Fibroblast of lung (primary cell): ENCODE measurements at regions not wholly inside any gene's neighbourhood (a gene's known extent, or its start where the extent isn't known, plus 50 kb on each side); places are given as distances from the start of the nearest gene placed in this dataset.
A peak's percentile ranks its signal among the peaks of the same experiment; 100 is the strongest.

Experiments
- DNase-seq, 2 donors: peaks; one replicate each; pipeline versions ENCODE4 v3.0.0 to v3.0.0-alpha.2; 2010; ENCODE audit warnings: low read depth in 2 of 2
- H2AFZ ChIP-seq: 2 replicates; pipeline ENCODE4 v1.5.1; 2012; ENCODE audit warnings: low read length, control low read depth, inconsistent platforms
- H3K27ac ChIP-seq: 2 replicates; pipeline ENCODE4 v1.5.1; 2011; ENCODE audit warnings: low read length, control low read depth; ENCODE audit not compliant: insufficient read depth
- H3K27me3 ChIP-seq: 2 replicates; pipeline ENCODE4 v1.5.1; 2011; ENCODE audit warnings: mild to moderate bottlenecking, low read length; ENCODE audit not compliant: control insufficient read depth, insufficient read depth
- H3K36me3 ChIP-seq: 2 replicates; pipeline ENCODE4 v1.5.1; 2011; ENCODE audit warnings: low read length; ENCODE audit not compliant: control insufficient read depth, insufficient read depth
- H3K4me1 ChIP-seq: 2 replicates; pipeline ENCODE4 v1.5.1; 2011; ENCODE audit warnings: low read length; ENCODE audit not compliant: control insufficient read depth, insufficient read depth; ENCODE audit errors: extremely low read depth
- H3K4me2 ChIP-seq: 2 replicates; pipeline ENCODE4 v1.5.1; 2011; ENCODE audit warnings: low read length, control low read depth; ENCODE audit not compliant: insufficient read depth; ENCODE audit errors: extremely low read depth
- H3K4me3 ChIP-seq, 4 experiments: fragments of 200-600 bp in 1 of 4; sonication (generic) in 1 of 4; replicated peaks in 1 of 4; 2 replicates each; pipeline ENCODE4 v1.5.1; 2011 to 2016; ENCODE audit warnings: low read length in 4 of 4, low read depth in 3 of 4, mild to moderate bottlenecking in 3 of 4, control low read depth in 2 of 4, inconsistent platforms in 1 of 4, mixed read lengths in 1 of 4; ENCODE audit not compliant: insufficient read depth in 1 of 4; ENCODE audit errors: control extremely low read depth in 1 of 4
- H3K79me2 ChIP-seq: 2 replicates; pipeline ENCODE4 v1.5.1; 2012; ENCODE audit warnings: mild to moderate bottlenecking, low read length, inconsistent platforms; ENCODE audit not compliant: control insufficient read depth, insufficient read depth
- H3K9ac ChIP-seq: 2 replicates; pipeline ENCODE4 v1.5.1; 2011; ENCODE audit warnings: mild to moderate bottlenecking, low read length, control low read depth; ENCODE audit not compliant: insufficient read depth
- H3K9me3 ChIP-seq: 2 replicates; pipeline ENCODE4 v1.5.1; 2012; ENCODE audit warnings: low read depth, low read length; ENCODE audit not compliant: control insufficient read depth, insufficient read depth
- H4K20me1 ChIP-seq: 2 replicates; pipeline ENCODE4 v1.5.1; 2011; ENCODE audit warnings: low read length; ENCODE audit not compliant: control insufficient read depth, insufficient read depth; ENCODE audit errors: extremely low read depth
- CTCF ChIP-seq, 2 donors: IDR thresholded peaks in 1 of 2; conservative IDR thresholded peaks in 1 of 2; 1 replicate in 1 of 2; 2 replicates in 1 of 2; pipeline ENCODE4 v1.5.1; 2011 to 2012; ENCODE audit warnings: low read length in 2 of 2, control low read depth in 1 of 2, inconsistent platforms in 1 of 2, low read depth in 1 of 2, mild to moderate bottlenecking in 1 of 2
- EZH2 ChIP-seq: IDR thresholded peaks from 2 replicates; pipeline ENCODE4 v1.5.1; 2012; ENCODE audit warnings: low read length, control low read depth, mild to moderate bottlenecking; ENCODE audit errors: missing control alignments

DNA sequence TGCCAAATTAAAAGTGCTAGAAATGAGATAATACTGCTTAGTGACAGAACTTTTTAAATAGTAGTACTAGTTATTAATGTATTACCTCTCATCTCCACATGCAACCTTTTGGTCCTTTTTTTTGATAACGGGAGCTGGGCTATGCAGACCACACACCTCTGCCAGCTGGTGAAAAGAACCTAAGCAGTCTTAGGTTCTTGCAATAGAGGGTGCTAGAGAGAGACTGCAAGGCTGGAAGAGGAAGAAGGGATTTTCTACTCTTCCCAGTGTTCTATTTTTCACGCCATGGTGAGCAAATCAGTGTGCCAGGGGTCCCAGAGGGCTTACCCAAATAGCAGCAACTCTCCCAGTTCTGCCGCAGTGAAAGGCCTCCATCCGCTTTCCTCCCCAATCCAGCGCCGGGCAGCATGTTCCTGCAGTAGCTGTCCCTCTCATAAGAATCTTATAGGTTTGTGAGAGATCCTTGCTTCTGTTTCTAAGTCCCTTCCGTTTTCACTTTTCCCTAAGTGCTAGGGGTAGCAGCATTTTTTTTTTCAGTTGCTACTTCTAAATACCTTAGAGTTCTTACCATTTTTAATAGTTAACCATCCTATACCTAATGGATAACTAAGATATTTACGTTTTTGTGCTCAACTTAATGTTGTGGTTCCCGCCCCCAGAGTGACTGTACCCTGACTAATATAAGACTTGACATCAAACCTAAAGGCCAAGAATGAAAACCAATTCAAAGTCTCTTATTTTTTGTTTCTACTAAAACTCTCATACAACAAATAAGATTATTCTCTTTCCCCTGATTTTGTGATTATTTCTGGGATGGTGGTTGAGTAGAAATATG, 69.4 kb upstream of the UBE2E3 start:
- no peak overlapping the region for H3K9ac ChIP-seq
- no peaks in the 10 kb centered on the region for H3K79me2 ChIP-seq
- H2AFZ ChIP-seq = no peak overlapping the region
- no peak overlapping the region for H3K27ac ChIP-seq
- peak in 1 of 2 donors; percentile 13 for DNase-seq
- no peak overlapping the region for H3K4me2 ChIP-seq
- no peaks in the 10 kb centered on the region for H3K36me3 ChIP-seq
- no peak overlapping the region for H3K4me3 ChIP-seq
- no peaks in the 10 kb centered on the region for H3K27me3 ChIP-seq
- H4K20me1 ChIP-seq = no peaks in the 10 kb centered on the region
- no peaks in the 10 kb centered on the region for H3K4me1 ChIP-seq
- H3K9me3 ChIP-seq = no peaks in the 10 kb centered on the region
- TF ChIP-seq EZH2 = no peak

- Histone ChIP-seq H3K9me3 (no peaks in the 10 kb centered on the region), H3K4me1 (no peaks in the 10 kb centered on the region), H3K27ac (no peak overlapping the region), H3K4me3 (no peak overlapping the region), H4K20me1 (no peaks in the 10 kb centered on the region), H3K36me3 (no peaks in the 10 kb centered on the region), H3K79me2 (no peaks in the 10 kb centered on the region), H3K27me3 (no peaks in the 10 kb centered on the region), H3K9ac (no peak overlapping the region), H3K4me2 (peak overlapping the region; percentile 42), H2AFZ (no peak overlapping the region)
- peak; percentile 50 to 93 for DNase-seq
- TF ChIP-seq CTCF (conservative IDR thresholded peaks at IDR 0.05 in 1 of 2, IDR thresholded peaks at IDR 0.05 in 1 of 2; ENCODE audit: low read depth in 1 of 2, low read length in 2 of 2) (no peak), EZH2 (no peak)
These were observed 72.7 kb upstream of the UBE2E3 start for GRCh38 chr2:180907731-180908130.

DNA sequence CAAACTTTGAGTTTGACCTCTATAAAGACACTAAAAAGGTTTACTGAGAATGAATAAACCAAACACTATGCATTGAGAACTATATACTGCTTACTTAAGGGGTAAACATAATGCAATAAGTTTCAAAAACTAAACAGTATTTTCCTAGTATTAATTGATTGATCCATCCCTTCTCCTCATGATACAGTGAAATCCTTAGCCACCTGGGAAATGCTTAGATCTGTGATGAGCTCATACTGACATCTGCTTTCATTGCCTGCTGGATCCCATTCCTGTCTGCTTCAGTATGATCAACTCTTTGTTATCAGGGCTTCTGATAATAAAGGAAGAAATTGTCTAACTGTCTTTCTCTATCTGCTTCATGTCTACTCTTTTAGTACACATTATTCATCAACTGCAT, 74.9 kb upstream of the UBE2E3 start:
- TF ChIP-seq CTCF (conservative IDR thresholded peaks at IDR 0.05 in 1 of 2, IDR thresholded peaks at IDR 0.05 in 1 of 2; ENCODE audit: low read depth in 1 of 2, low read length in 2 of 2) (no peak), EZH2 (no peak)
- no peaks in the 10 kb centered on the region for H3K9me3 ChIP-seq
- H4K20me1 ChIP-seq = no peaks in the 10 kb centered on the region
- H3K27me3 ChIP-seq = no peaks in the 10 kb centered on the region
- no peak overlapping the region for H3K4me2 ChIP-seq
- H3K27ac ChIP-seq = no peak overlapping the region
- H3K9ac ChIP-seq = no peak overlapping the region
- no peaks in the 10 kb centered on the region for H3K4me1 ChIP-seq
- H3K4me3 ChIP-seq = no peak overlapping the region
- H2AFZ ChIP-seq = no peak overlapping the region
- DNase-seq = peak in 1 of 2 donors; percentile 29
- H3K79me2 ChIP-seq = no peaks in the 10 kb centered on the region
- H3K36me3 ChIP-seq = no peaks in the 10 kb centered on the region
